ENCODE measurements at regions not wholly inside any gene's neighbourhood (a gene's known extent, or its start where the extent isn't known, plus 50 kb on each side); places are given as distances from the start of the nearest gene placed in this dataset.
A peak's percentile ranks its signal among the peaks of the same experiment; 100 is the strongest.

GRCh38 chr7:38034062-38034908 is 113.8 kb downstream of the EPDR1 start:
- H3K36me3 ChIP-seq: no peaks in the 10 kb centered on the region
- H3K4me1 ChIP-seq: no peaks in the 10 kb centered on the region
- TF ChIP-seq, protein P1, sequence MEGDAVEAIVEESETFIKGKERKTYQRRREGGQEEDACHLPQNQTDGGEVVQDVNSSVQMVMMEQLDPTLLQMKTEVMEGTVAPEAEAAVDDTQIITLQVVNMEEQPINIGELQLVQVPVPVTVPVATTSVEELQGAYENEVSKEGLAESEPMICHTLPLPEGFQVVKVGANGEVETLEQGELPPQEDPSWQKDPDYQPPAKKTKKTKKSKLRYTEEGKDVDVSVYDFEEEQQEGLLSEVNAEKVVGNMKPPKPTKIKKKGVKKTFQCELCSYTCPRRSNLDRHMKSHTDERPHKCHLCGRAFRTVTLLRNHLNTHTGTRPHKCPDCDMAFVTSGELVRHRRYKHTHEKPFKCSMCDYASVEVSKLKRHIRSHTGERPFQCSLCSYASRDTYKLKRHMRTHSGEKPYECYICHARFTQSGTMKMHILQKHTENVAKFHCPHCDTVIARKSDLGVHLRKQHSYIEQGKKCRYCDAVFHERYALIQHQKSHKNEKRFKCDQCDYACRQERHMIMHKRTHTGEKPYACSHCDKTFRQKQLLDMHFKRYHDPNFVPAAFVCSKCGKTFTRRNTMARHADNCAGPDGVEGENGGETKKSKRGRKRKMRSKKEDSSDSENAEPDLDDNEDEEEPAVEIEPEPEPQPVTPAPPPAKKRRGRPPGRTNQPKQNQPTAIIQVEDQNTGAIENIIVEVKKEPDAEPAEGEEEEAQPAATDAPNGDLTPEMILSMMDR (IDR thresholded peaks at IDR 0.05): no peak
- H3K27me3 ChIP-seq: no peaks in the 10 kb centered on the region
- DNase-seq (no peak), ATAC-seq (no peak)
- intact Hi-C loops (cut with DNase I): no loop called here
- no peak overlapping the region for H3K4me3 ChIP-seq
- no peak overlapping the region for H3K27ac ChIP-seq
- peaks cover 0 to 5% of the 10 kb centered on the region in 2 donors for H3K9me3 ChIP-seq

DNA sequence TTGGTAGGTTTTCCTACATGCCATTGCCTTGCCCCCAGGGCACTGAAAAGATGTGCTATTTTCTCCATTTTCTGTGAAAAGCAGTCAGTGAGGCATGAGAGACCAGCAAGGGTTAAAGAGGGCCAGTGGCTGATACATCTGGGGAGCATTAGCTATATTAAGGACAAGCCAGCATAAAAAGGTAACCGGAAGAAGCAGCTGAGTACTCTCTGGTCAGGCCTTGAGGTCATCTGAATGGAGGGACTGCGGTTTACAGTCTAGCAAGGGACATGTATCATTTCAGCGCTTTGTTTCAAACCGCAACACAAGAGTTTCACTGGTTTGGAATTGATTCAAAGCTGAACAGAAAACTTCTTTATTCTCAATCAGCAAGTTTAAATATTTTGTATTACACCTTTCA is 120.4 kb downstream of the EPDR1 start:
- intact Hi-C loops (cut with DNase I): no loop called here
- Histone ChIP-seq H3K4me1 (no peaks in the 10 kb centered on the region), H3K36me3 (no peaks in the 10 kb centered on the region), H3K4me3 (no peak overlapping the region), H3K27me3 (no peaks in the 10 kb centered on the region), H3K9me3 (peaks cover 0 to 5% of the 10 kb centered on the region in 2 donors), H3K27ac (no peak overlapping the region)
- TF ChIP-seq, protein P1 (IDR thresholded peaks at IDR 0.05): no peak
- ATAC-seq (no peak), DNase-seq (no peak)

DNA sequence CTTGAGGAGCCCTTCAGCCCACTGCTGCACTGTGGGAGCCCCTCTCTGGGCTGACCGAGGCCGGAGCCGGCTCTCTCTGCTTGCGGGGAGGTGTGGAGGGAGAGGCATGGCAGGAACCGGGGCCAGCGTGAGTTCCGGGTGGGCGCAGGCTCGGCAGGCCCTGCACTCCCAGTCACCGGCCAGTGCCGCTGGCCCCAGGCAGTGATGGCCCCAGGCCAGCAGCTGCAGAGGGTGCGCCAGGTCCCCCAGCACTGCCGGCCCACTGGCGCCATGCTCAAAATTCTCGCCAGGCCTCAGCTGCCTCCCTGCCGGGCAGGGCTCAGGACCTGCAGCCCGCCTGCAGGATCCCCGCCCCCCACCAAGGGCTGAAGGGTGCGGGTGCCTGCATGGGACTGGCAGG is 128.4 kb upstream of the STARD3NL start:
- intact Hi-C loops (cut with DNase I): no loop called here
- Histone ChIP-seq H3K27me3 (no peaks in the 10 kb centered on the region), H3K36me3 (no peaks in the 10 kb centered on the region), H3K27ac (no peak overlapping the region), H3K4me1 (no peaks in the 10 kb centered on the region), H3K9me3 (peaks cover 0 to 15% of the 10 kb centered on the region in 2 donors), H3K4me3 (no peak overlapping the region)
- ATAC-seq (no peak), DNase-seq (peak in 1 of 4 donors; percentile 73)
- TF ChIP-seq, protein P1 (IDR thresholded peaks at IDR 0.05): no peak

GRCh38 chr7:38051311-38051710 is 126.7 kb upstream of the STARD3NL start:
- Histone ChIP-seq H3K36me3 (no peaks in the 10 kb centered on the region), H3K4me1 (no peaks in the 10 kb centered on the region), H3K9me3 (peaks cover 0 to 15% of the 10 kb centered on the region in 2 donors), H3K4me3 (no peak overlapping the region), H3K27ac (no peak overlapping the region), H3K27me3 (no peaks in the 10 kb centered on the region)
- DNase-seq (no peak), ATAC-seq (no peak)
- intact Hi-C loops (cut with DNase I): no loop called here
- TF ChIP-seq, protein P1 (IDR thresholded peaks at IDR 0.05): no peak

GRCh38 chr7:38051786-38052185 is 126.3 kb upstream of the STARD3NL start:
- TF ChIP-seq, protein P1 (IDR thresholded peaks at IDR 0.05): no peak
- no peaks in the 10 kb centered on the region for H3K4me1 ChIP-seq
- intact Hi-C loops (cut with DNase I): no loop called here
- no peaks in the 10 kb centered on the region for H3K36me3 ChIP-seq
- DNase-seq (no peak), ATAC-seq (no peak)
- H3K4me3 ChIP-seq: no peak overlapping the region
- H3K27me3 ChIP-seq: no peaks in the 10 kb centered on the region
- H3K9me3 ChIP-seq: peaks cover 0 to 15% of the 10 kb centered on the region in 2 donors
- H3K27ac ChIP-seq: no peak overlapping the region
